GM12878 (cell line): ENCODE measurements at regions not wholly inside any gene's neighbourhood (a gene's known extent, or its start where the extent isn't known, plus 50 kb on each side); places are given as distances from the start of the nearest gene placed in this dataset.

ENCODE experiments used
- ATAC-seq: fragments of 200-7000 bp; cut with Tn5 transposase; 3 replicates; pipeline ENCODE4 v1.9.1; 2020; ENCODE audit warnings: mild to moderate bottlenecking, moderate library complexity
- BruUV-seq: library from RNA; stranded (reverse); fragments of 400-500 nt; replicated peaks from 2 replicates; lab custom pipeline; 2021; lab: Mats Ljungman, UMichigan
- CTCF ChIA-PET: fragments of 300-600 bp; sonication (Branson Sonifier 250); formaldehyde crosslinking; extraction: SDS; loops from one replicate; lab custom pipeline; 2021; ENCODE audit warnings: inconsistent platforms; lab: Yijun Ruan, JAX
- POLR2A ChIA-PET: fragments of 350-600 bp; formaldehyde crosslinking; extraction: SDS; loops from one replicate; lab custom pipeline; 2021; ENCODE audit warnings: inconsistent platforms; lab: Charles Lee
- RAD21 ChIA-PET: fragments of 300-600 bp; sonication (Branson Sonifier 250); formaldehyde crosslinking; loops from one replicate; lab custom pipeline; 2023; ENCODE audit warnings: antibody characterized with exemption; ENCODE audit not compliant: unreplicated experiment; lab: Charles Lee
- SMC1A ChIA-PET: fragments of 300-600 bp; sonication (Branson Sonifier 250); formaldehyde crosslinking; loops from one replicate; lab custom pipeline; 2023; ENCODE audit not compliant: unreplicated experiment, uncharacterized antibody; lab: Charles Lee
- DNase-seq: peaks from one replicate; pipeline ENCODE4 v3.0.0-alpha.2; 2011; ENCODE audit warnings: low read depth, low spot score
- FAIRE-seq: peaks from 3 replicates; lab custom pipeline; 2011; peaks lifted over from hg19 to GRCh38; lab: Jason Lieb, UNC
- H2AFZ ChIP-seq: 2 replicates; pipeline ENCODE4 v1.6.0; 2011; ENCODE audit warnings: low read depth, low read length, control low read depth; ENCODE audit not compliant: control insufficient read depth
- H3K27ac ChIP-seq: 2 replicates; pipeline ENCODE4 v1.5.1; 2011; ENCODE audit warnings: control low read depth; ENCODE audit not compliant: control insufficient read depth, insufficient read depth
- H3K27me3 ChIP-seq, 2 experiments: replicated peaks in 1 of 2; 2 replicates each; pipeline versions ENCODE4 v1.6.0 to v1.6.1; 2011; ENCODE audit warnings: low read length in 1 of 2; ENCODE audit not compliant: control insufficient read depth in 2 of 2, insufficient read depth in 2 of 2
- H3K36me3 ChIP-seq, 2 experiments: 2 replicates each; pipeline ENCODE4 v1.5.1; 2011; ENCODE audit warnings: low read length in 1 of 2; ENCODE audit not compliant: control insufficient read depth in 2 of 2, insufficient read depth in 2 of 2
- H3K4me1 ChIP-seq: 2 replicates; pipeline ENCODE4 v1.6.1; 2011; ENCODE audit warnings: mild to moderate bottlenecking, low read length, moderate library complexity, mixed read lengths; ENCODE audit not compliant: control insufficient read depth, insufficient read depth
- H3K4me2 ChIP-seq: 2 replicates; pipeline ENCODE4 v1.6.0; 2011; ENCODE audit warnings: control low read depth; ENCODE audit not compliant: control insufficient read depth, insufficient read depth
- H3K4me3 ChIP-seq: fragments of 200-600 bp; sonication (generic); 2 replicates; pipeline ENCODE4 v1.5.1; 2016
- H3K79me2 ChIP-seq: 2 replicates; pipeline ENCODE4 v1.6.0; 2011; ENCODE audit warnings: low read length; ENCODE audit not compliant: control insufficient read depth, insufficient read depth
- H3K9ac ChIP-seq: 2 replicates; pipeline ENCODE4 v1.8.0; 2011; ENCODE audit warnings: low read length, control low read depth, mixed read lengths; ENCODE audit not compliant: control insufficient read depth, insufficient read depth
- H3K9me3 ChIP-seq: replicated peaks from 3 replicates; pipeline ENCODE4 v1.5.1; 2011; ENCODE audit warnings: mild to moderate bottlenecking, low read length; ENCODE audit not compliant: control insufficient read depth, insufficient read depth
- H4K20me1 ChIP-seq: 2 replicates; pipeline ENCODE4 v1.6.0; 2011; ENCODE audit not compliant: control insufficient read depth, insufficient read depth
- BRCA1 ChIP-seq: IDR thresholded peaks from 2 replicates; pipeline ENCODE4 v1.6.1; 2011; ENCODE audit warnings: low read depth, low read length, improper control_type of control experiment
- ELK1 ChIP-seq: IDR thresholded peaks from 2 replicates; pipeline ENCODE4 v1.6.1; 2012; ENCODE audit warnings: low read depth, low read length, improper control_type of control experiment
- EP300 ChIP-seq, 2 experiments: fragments of 150-350 bp in 1 of 2; IDR thresholded peaks; 2 replicates each; pipeline ENCODE4 v1.6.1; 2011 to 2012; ENCODE audit warnings: low read depth in 2 of 2, low read length in 2 of 2, borderline replicate concordance in 1 of 2, improper control_type of control experiment in 1 of 2, inconsistent platforms in 1 of 2; ENCODE audit not compliant: control insufficient read depth in 1 of 2
- ESRRA ChIP-seq: IDR thresholded peaks from 2 replicates; pipeline ENCODE4 v1.6.1; 2012; ENCODE audit warnings: mild to moderate bottlenecking, low read length, improper control_type of control experiment
- EZH2 ChIP-seq: IDR thresholded peaks from 2 replicates; pipeline ENCODE4 v1.6.1; 2012; ENCODE audit warnings: low read depth, mild to moderate bottlenecking, control low read depth, inconsistent platforms, low read length, borderline replicate concordance; ENCODE audit not compliant: control insufficient read depth
- HDAC6 ChIP-seq: fragments of 200-600 bp; sonication (generic); IDR thresholded peaks from one replicate; pipeline ENCODE4 v1.8.0; 2017; ENCODE audit warnings: antibody characterized with exemption; ENCODE audit not compliant: unreplicated experiment
- IKZF1 ChIP-seq: fragments of 450-650 bp; conservative IDR thresholded peaks from 2 replicates; pipeline ENCODE4 v1.6.1; 2017; ENCODE audit warnings: antibody characterized with exemption, mild to moderate bottlenecking
- LARP7 ChIP-seq: fragments of 450-650 bp; IDR thresholded peaks from 2 replicates; pipeline ENCODE4 v1.6.1; 2017; ENCODE audit warnings: mild to moderate bottlenecking
- REST ChIP-seq: IDR thresholded peaks from 2 replicates; pipeline ENCODE4 v1.6.1; 2012; ENCODE audit warnings: mild to moderate bottlenecking, low read depth, low read length
- STAT3 ChIP-seq: IDR thresholded peaks from 2 replicates; pipeline ENCODE4 v1.6.1; 2011; ENCODE audit warnings: low read depth, low read length, improper control_type of control experiment
- SUPT20H ChIP-seq: IDR thresholded peaks from 2 replicates; pipeline ENCODE4 v1.6.1; 2011; ENCODE audit warnings: low read depth, mild to moderate bottlenecking, low read length, moderate library complexity, borderline replicate concordance; ENCODE audit not compliant: control insufficient read depth
- YBX1 ChIP-seq: fragments of 450-650 bp; IDR thresholded peaks from 2 replicates; pipeline ENCODE4 v1.6.1; 2016; ENCODE audit warnings: antibody characterized with exemption
- ZBTB33 ChIP-seq: fragments of 450-650 bp; IDR thresholded peaks from 2 replicates; pipeline ENCODE4 v1.6.1; 2017; ENCODE audit warnings: mild to moderate bottlenecking
- ZBTB40 ChIP-seq: fragments of 450-650 bp; IDR thresholded peaks from 2 replicates; pipeline ENCODE4 v1.6.1; 2016; ENCODE audit warnings: mild to moderate bottlenecking, moderate library complexity, borderline replicate concordance
- WGBS: methylation state at CpG from one replicate; pipeline ENCODE4 v1.1.6; 2016; ENCODE audit warnings: low lambda C conversion rate; ENCODE audit not compliant: insufficient replicate concordance, insufficient coverage; ENCODE audit errors: missing lambda C conversion rate; 5-methylcytosine and 5-hydroxymethylcytosine counted together
- in situ Hi-C: fragments of 300-500 bp; cut with MboI; formaldehyde crosslinking; loops from 9 replicates; pipeline ENCODE4 v1.14.3; 2018; ENCODE audit warnings: mixed read lengths
- intact Hi-C: fragments of 100-400 bp; cut with micrococcal nuclease; formaldehyde crosslinking; loops from one replicate; pipeline ENCODE4 v1.14.2; 2022; ENCODE audit not compliant: unreplicated experiment

- 14% methylated on average over 2 of the region's 2 CpGs for WGBS
- in situ Hi-C loops (no loop called here), intact Hi-C loops (no loop called here)
- no peak for ATAC-seq
- H3K27ac ChIP-seq, result no peak overlapping the region
- ChIA-PET RAD21 (no interaction called here), CTCF (no interaction called here), POLR2A (no interaction called here), SMC1A (no interaction called here)
- H3K4me3 ChIP-seq, result no peak overlapping the region
- H3K27me3 ChIP-seq, result no peaks in the 10 kb centered on the region
- no peaks in the 10 kb centered on the region for H3K9me3 ChIP-seq
- FAIRE-seq, result no peak
- no TSS peak for BruUV-seq
- TF ChIP-seq YBX1, result no peak
- TF ChIP-seq REST, result no peak
- TF ChIP-seq ESRRA, result no peak
- TF ChIP-seq ELK1, result no peak
- TF ChIP-seq SUPT20H, result no peak
- no peak for TF ChIP-seq LARP7
- TF ChIP-seq ZBTB33, result no peak
- no peak for TF ChIP-seq HDAC6
- TF ChIP-seq IKZF1, result no peak
- no peak for TF ChIP-seq STAT3
- no peak for TF ChIP-seq EZH2
- TF ChIP-seq EP300 (IDR thresholded peaks at IDR 0.05; ENCODE audit: borderline replicate concordance in 1 of 2, control insufficient read depth in 1 of 2, low read depth in 2 of 2, low read length in 2 of 2), result no peak
- TF ChIP-seq BRCA1, result no peak
- no peak for TF ChIP-seq ZBTB40
- no peak overlapping the region for H3K4me2 ChIP-seq
- no peak for DNase-seq
- H3K4me1 ChIP-seq, result no peaks in the 10 kb centered on the region
- no peaks in the 10 kb centered on the region for H3K36me3 ChIP-seq
- no peaks in the 10 kb centered on the region for H3K79me2 ChIP-seq
- no peak overlapping the region for H2AFZ ChIP-seq
- H3K9ac ChIP-seq, result no peak overlapping the region
- no peaks in the 10 kb centered on the region for H4K20me1 ChIP-seq
These were observed 182.8 kb downstream of the UNC5CL start for GRCh38 chr6:40856271-40856670.
